ENCODE measurements at regions not wholly inside any gene's neighbourhood (a gene's known extent, or its start where the extent isn't known, plus 50 kb on each side); places are given as distances from the start of the nearest gene placed in this dataset.

- no peak overlapping the region for H3K27ac ChIP-seq
- no peaks in the 10 kb centered on the region for H3K4me1 ChIP-seq
- H3K4me3 ChIP-seq = no peak overlapping the region
- 69 to 82% methylated on average over 8 of the region's 8 CpGs for WGBS, 2 donors
- H3K36me3 ChIP-seq = no peaks in the 10 kb centered on the region
- no peaks in the 10 kb centered on the region for H3K27me3 ChIP-seq
- no peak for DNase-seq
- ATAC-seq = no peak
- no peak for TF ChIP-seq CTCF (IDR thresholded peaks at IDR 0.05)
- no peaks in the 10 kb centered on the region for H3K9me3 ChIP-seq
- intact Hi-C loops (cut with DNase I) = no loop called here
- FAIRE-seq = no peak
These were observed 409.5 kb downstream of the TSN start for GRCh38 chr2:122164964-122165363.

- Histone ChIP-seq H3K27ac (no peak overlapping the region), H3K4me1 (no peaks in the 10 kb centered on the region), H3K4me3 (no peak overlapping the region), H3K27me3 (no peaks in the 10 kb centered on the region), H3K9me3 (no peaks in the 10 kb centered on the region), H3K36me3 (no peaks in the 10 kb centered on the region)
- no peak for TF ChIP-seq CTCF (IDR thresholded peaks at IDR 0.05)
- FAIRE-seq = no peak
- WGBS, 2 donors = 59 to 69% methylated on average over 5 of the region's 5 CpGs
- DNase-seq = no peak
- no peak for ATAC-seq
- intact Hi-C loops (cut with DNase I) = no loop called here
These were observed 411.4 kb downstream of the TSN start for GRCh38 chr2:122166820-122167219.

DNA sequence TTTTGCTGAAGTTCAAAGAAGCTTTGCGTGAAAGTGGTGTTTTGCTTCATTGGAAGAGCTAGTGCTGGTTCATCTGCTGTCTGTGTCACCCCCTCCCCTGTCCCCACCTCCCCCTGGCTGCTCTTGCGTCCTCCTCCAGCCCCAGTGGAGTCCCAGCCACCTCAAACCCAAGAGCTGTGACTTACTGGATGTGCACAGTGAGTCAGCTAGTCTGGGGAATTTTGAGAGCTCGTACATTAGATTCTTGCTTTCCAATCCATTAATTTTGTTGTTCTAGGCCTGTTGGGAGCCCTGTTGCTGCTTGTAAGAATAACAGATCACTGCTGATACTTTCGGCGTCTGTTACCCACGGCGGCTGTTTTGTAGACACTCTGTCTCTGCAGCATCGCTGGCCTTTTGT, 412.1 kb downstream of the TSN start:
- 60 to 68% methylated on average over 8 of the region's 8 CpGs for WGBS, 2 donors
- no peak for FAIRE-seq
- Histone ChIP-seq H3K4me3 (no peak overlapping the region), H3K9me3 (no peaks in the 10 kb centered on the region), H3K27ac (no peak overlapping the region), H3K36me3 (no peaks in the 10 kb centered on the region), H3K4me1 (no peaks in the 10 kb centered on the region), H3K27me3 (no peaks in the 10 kb centered on the region)
- TF ChIP-seq CTCF (IDR thresholded peaks at IDR 0.05) = no peak
- intact Hi-C loops (cut with DNase I) = no loop called here
- DNase-seq = no peak
- no peak for ATAC-seq

- H3K27ac ChIP-seq = no peak overlapping the region
- no peak for DNase-seq
- no peaks in the 10 kb centered on the region for H3K4me1 ChIP-seq
- no peak overlapping the region for H3K4me3 ChIP-seq
- H3K27me3 ChIP-seq = no peaks in the 10 kb centered on the region
- H3K9me3 ChIP-seq = no peaks in the 10 kb centered on the region
- intact Hi-C loops (cut with DNase I) = no loop called here
- no peak for ATAC-seq
- no peak for FAIRE-seq
- no peak for TF ChIP-seq CTCF (IDR thresholded peaks at IDR 0.05)
- H3K36me3 ChIP-seq = no peaks in the 10 kb centered on the region
- WGBS, 2 donors = 39 to 76% methylated on average over 3 of the region's 3 CpGs
These were observed 413.3 kb downstream of the TSN start for GRCh38 chr2:122168799-122169198.

DNA sequence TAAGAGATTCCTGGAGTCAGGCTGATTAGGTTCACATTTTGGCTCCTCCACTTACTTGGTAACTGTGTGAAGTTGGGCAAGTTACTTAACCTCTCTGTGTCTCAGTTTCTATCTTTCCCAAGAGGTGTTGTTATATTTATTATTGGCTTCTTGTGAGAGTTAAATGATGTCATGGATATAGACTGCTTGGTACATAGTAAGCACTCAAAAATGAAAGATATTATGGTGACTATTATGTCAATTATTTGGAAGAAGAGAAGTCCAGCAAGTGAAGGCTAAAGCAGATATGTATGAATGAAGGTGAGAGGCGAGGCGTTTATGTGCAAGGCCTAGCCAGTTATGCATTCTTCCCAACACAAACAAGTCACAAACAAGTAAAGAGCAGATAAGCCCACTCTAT, 417.4 kb downstream of the TSN start:
- Histone ChIP-seq H3K9me3 (no peaks in the 10 kb centered on the region), H3K4me3 (no peak overlapping the region), H3K27ac (no peak overlapping the region), H3K4me1 (no peaks in the 10 kb centered on the region), H3K27me3 (no peaks in the 10 kb centered on the region), H3K36me3 (no peaks in the 10 kb centered on the region)
- no peak for TF ChIP-seq CTCF (IDR thresholded peaks at IDR 0.05)
- no peak for FAIRE-seq
- no peak for DNase-seq
- intact Hi-C loops (cut with DNase I) = no loop called here
- WGBS, 2 donors = 70 to 79% methylated on average over 2 of the region's 2 CpGs
- ATAC-seq = no peak
